Liver (tissue), 8 donors: ENCODE measurements at regions not wholly inside any gene's neighbourhood (a gene's known extent, or its start where the extent isn't known, plus 50 kb on each side); places are given as distances from the start of the nearest gene placed in this dataset.

Source experiments
- DNase-seq: peaks from one replicate; pipeline ENCODE4 v3.0.0-alpha.2; 2017; ENCODE audit warnings: low spot score
- H3K27ac ChIP-seq, 2 donors: one replicate each; pipeline ENCODE4 v1.7.0; 2013; ENCODE audit warnings: inconsistent platforms in 2 of 2, low read length in 2 of 2, control low read depth in 1 of 2, low read depth in 1 of 2, mild to moderate bottlenecking in 1 of 2
- H3K27me3 ChIP-seq, 4 donors: one replicate each; pipeline versions ENCODE4 v1.6.1 to v1.7.0; 2013; ENCODE audit warnings: low read length in 3 of 4, inconsistent platforms in 1 of 4, mild to moderate bottlenecking in 1 of 4, moderate library complexity in 1 of 4; ENCODE audit not compliant: control insufficient read depth in 4 of 4, insufficient read depth in 4 of 4
- H3K36me3 ChIP-seq, 4 donors: one replicate each; pipeline versions ENCODE4 v1.6.1 to v1.7.0; 2013; ENCODE audit warnings: low read length in 3 of 4, mild to moderate bottlenecking in 3 of 4, low read depth in 1 of 4, moderate library complexity in 1 of 4; ENCODE audit not compliant: control insufficient read depth in 4 of 4, insufficient read depth in 3 of 4
- H3K4me1 ChIP-seq, 4 donors: one replicate each; pipeline versions ENCODE4 v1.6.1 to v1.7.0; 2013; ENCODE audit warnings: low read length in 3 of 4, mild to moderate bottlenecking in 3 of 4, moderate library complexity in 1 of 4; ENCODE audit not compliant: control insufficient read depth in 4 of 4, insufficient read depth in 4 of 4
- H3K4me3 ChIP-seq, 3 donors: one replicate each; pipeline versions ENCODE4 v1.6.1 to v1.7.0; 2013; ENCODE audit warnings: low read length in 3 of 3, control low read depth in 1 of 3, low read depth in 1 of 3, mild to moderate bottlenecking in 1 of 3
- H3K9ac ChIP-seq, 2 donors: one replicate each; pipeline ENCODE4 v1.7.0; 2013; ENCODE audit warnings: low read length in 2 of 2, mild to moderate bottlenecking in 2 of 2, moderate library complexity in 2 of 2, control low read depth in 1 of 2, low read depth in 1 of 2
- H3K9me3 ChIP-seq, 4 donors: one replicate each; pipeline versions ENCODE4 v1.6.1 to v1.7.0; 2013; ENCODE audit warnings: low read length in 3 of 4; ENCODE audit not compliant: control insufficient read depth in 4 of 4
- ATF3 ChIP-seq: IDR thresholded peaks from 2 replicates; pipeline ENCODE4 v1.6.1; 2016; ENCODE audit warnings: antibody characterized with exemption
- CTCF ChIP-seq: fragments of 150-350 bp; IDR thresholded peaks from 2 replicates; pipeline ENCODE4 v1.5.1; 2017; ENCODE audit warnings: improper control_type of control experiment, low read depth, low read length; ENCODE audit not compliant: missing input control
- EGR1 ChIP-seq, 2 donors: IDR thresholded peaks; 2 replicates each; pipeline ENCODE4 v1.6.1; 2016 to 2018; ENCODE audit warnings: antibody characterized with exemption in 2 of 2, low read depth in 2 of 2
- FOXA1 ChIP-seq: IDR thresholded peaks from 2 replicates; pipeline ENCODE4 v1.6.1; 2016; ENCODE audit warnings: antibody characterized with exemption
- FOXA2 ChIP-seq: IDR thresholded peaks from 2 replicates; pipeline ENCODE4 v1.6.1; 2016; ENCODE audit warnings: antibody characterized with exemption
- GABPA ChIP-seq, 2 donors: IDR thresholded peaks in 1 of 2; conservative IDR thresholded peaks in 1 of 2; 2 replicates each; pipeline ENCODE4 v1.6.1; 2016; ENCODE audit warnings: antibody characterized with exemption in 2 of 2, mild to moderate bottlenecking in 1 of 2, moderate library complexity in 1 of 2
- HNF4A ChIP-seq, 2 donors: conservative IDR thresholded peaks; 2 replicates each; pipeline ENCODE4 v1.6.1; 2016; ENCODE audit warnings: antibody characterized with exemption in 2 of 2, mild to moderate bottlenecking in 2 of 2
- HNF4G ChIP-seq: IDR thresholded peaks from 2 replicates; pipeline ENCODE4 v1.6.1; 2016; ENCODE audit warnings: antibody characterized with exemption
- JUND ChIP-seq, 2 donors: IDR thresholded peaks; 2 replicates each; pipeline ENCODE4 v1.6.1; 2016; ENCODE audit warnings: antibody characterized with exemption in 2 of 2
- NR2F2 ChIP-seq: IDR thresholded peaks from 2 replicates; pipeline ENCODE4 v1.6.1; 2016; ENCODE audit warnings: antibody characterized with exemption
- RAD21 ChIP-seq, 2 donors: IDR thresholded peaks; 2 replicates each; pipeline ENCODE4 v1.6.1; 2016; ENCODE audit warnings: antibody characterized with exemption in 2 of 2, mild to moderate bottlenecking in 2 of 2
- RXRA ChIP-seq, 2 donors: IDR thresholded peaks; 2 replicates each; pipeline ENCODE4 v1.6.1; 2017 to 2018; ENCODE audit warnings: antibody characterized with exemption in 2 of 2, mild to moderate bottlenecking in 1 of 2
- SP1 ChIP-seq: IDR thresholded peaks from 2 replicates; pipeline ENCODE4 v1.6.1; 2018; ENCODE audit warnings: antibody characterized with exemption, mild to moderate bottlenecking
- TAF1 ChIP-seq: conservative IDR thresholded peaks from 2 replicates; pipeline ENCODE4 v1.6.1; 2016; ENCODE audit warnings: antibody characterized with exemption, mild to moderate bottlenecking
- YY1 ChIP-seq: IDR thresholded peaks from 2 replicates; pipeline ENCODE4 v1.6.1; 2016; ENCODE audit warnings: antibody characterized with exemption, mild to moderate bottlenecking
- ZBTB33 ChIP-seq: IDR thresholded peaks from 2 replicates; pipeline ENCODE4 v1.6.1; 2016; ENCODE audit warnings: antibody characterized with exemption
- WGBS: extraction: QIAGEN DNeasy Blood & Tissue Kit; methylation state at CpG from one replicate; pipeline ENCODE4 v1.1.7; 2013; 5-methylcytosine and 5-hydroxymethylcytosine counted together
- TF ChIP-seq, protein P1 (sequence below): IDR thresholded peaks from 2 replicates; pipeline ENCODE4 v1.6.1; 2016; ENCODE audit warnings: antibody characterized with exemption, mild to moderate bottlenecking
- TF ChIP-seq, protein P2 (sequence below): IDR thresholded peaks from 2 replicates; pipeline ENCODE4 v1.6.1; 2016; ENCODE audit warnings: antibody characterized with exemption
- donor health status: healthy.
- donor health status: healthy.
- donor health status: healthy.
- donor health status: healthy.
- donor health status: healthy.

GRCh38 chr18:56276466-56276865 lies 361.9 kb downstream of the TXNL1 start:
- no peaks in the 10 kb centered on the region for H3K4me1 ChIP-seq
- no peak overlapping the region for H3K9ac ChIP-seq
- H3K27me3 ChIP-seq, result no peaks in the 10 kb centered on the region
- DNase-seq, result no peak
- 87% methylated on average over 3 of the region's 3 CpGs for WGBS
- H3K27ac ChIP-seq, result no peak overlapping the region
- H3K9me3 ChIP-seq, result no peaks in the 10 kb centered on the region
- no peak overlapping the region for H3K4me3 ChIP-seq
- TF ChIP-seq ATF3 (no peak), YY1 (no peak), EGR1 (IDR thresholded peaks at IDR 0.05; ENCODE audit: low read depth in 2 of 2) (no peak), RXRA (IDR thresholded peaks at IDR 0.05) (no peak), NR2F2 (no peak), HNF4G (no peak), FOXA2 (no peak), JUND (IDR thresholded peaks at IDR 0.05) (no peak), FOXA1 (no peak), HNF4A (conservative IDR thresholded peaks at IDR 0.05) (no peak), TAF1 (no peak), ZBTB33 (no peak), RAD21 (IDR thresholded peaks at IDR 0.05) (no peak), CTCF (no peak), SP1 (no peak), GABPA (IDR thresholded peaks at IDR 0.05 in 1 of 2, conservative IDR thresholded peaks at IDR 0.05 in 1 of 2) (no peak)
- TF ChIP-seq, protein P1, sequence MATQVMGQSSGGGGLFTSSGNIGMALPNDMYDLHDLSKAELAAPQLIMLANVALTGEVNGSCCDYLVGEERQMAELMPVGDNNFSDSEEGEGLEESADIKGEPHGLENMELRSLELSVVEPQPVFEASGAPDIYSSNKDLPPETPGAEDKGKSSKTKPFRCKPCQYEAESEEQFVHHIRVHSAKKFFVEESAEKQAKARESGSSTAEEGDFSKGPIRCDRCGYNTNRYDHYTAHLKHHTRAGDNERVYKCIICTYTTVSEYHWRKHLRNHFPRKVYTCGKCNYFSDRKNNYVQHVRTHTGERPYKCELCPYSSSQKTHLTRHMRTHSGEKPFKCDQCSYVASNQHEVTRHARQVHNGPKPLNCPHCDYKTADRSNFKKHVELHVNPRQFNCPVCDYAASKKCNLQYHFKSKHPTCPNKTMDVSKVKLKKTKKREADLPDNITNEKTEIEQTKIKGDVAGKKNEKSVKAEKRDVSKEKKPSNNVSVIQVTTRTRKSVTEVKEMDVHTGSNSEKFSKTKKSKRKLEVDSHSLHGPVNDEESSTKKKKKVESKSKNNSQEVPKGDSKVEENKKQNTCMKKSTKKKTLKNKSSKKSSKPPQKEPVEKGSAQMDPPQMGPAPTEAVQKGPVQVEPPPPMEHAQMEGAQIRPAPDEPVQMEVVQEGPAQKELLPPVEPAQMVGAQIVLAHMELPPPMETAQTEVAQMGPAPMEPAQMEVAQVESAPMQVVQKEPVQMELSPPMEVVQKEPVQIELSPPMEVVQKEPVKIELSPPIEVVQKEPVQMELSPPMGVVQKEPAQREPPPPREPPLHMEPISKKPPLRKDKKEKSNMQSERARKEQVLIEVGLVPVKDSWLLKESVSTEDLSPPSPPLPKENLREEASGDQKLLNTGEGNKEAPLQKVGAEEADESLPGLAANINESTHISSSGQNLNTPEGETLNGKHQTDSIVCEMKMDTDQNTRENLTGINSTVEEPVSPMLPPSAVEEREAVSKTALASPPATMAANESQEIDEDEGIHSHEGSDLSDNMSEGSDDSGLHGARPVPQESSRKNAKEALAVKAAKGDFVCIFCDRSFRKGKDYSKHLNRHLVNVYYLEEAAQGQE, result no peak
- TF ChIP-seq, protein P2, sequence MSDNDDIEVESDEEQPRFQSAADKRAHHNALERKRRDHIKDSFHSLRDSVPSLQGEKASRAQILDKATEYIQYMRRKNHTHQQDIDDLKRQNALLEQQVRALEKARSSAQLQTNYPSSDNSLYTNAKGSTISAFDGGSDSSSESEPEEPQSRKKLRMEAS, result no peak
- H3K36me3 ChIP-seq, result no peaks in the 10 kb centered on the region
